DLD1 (cell line): ENCODE measurements at regions not wholly inside any gene's neighbourhood (a gene's known extent, or its start where the extent isn't known, plus 50 kb on each side); places are given as distances from the start of the nearest gene placed in this dataset.

ENCODE experiments used
- in situ Hi-C: cut with HindIII; loops from 2 replicates; pipeline ENCODE4 v1.10.0; 2017; ENCODE audit warnings: low sequenced_read_pairs

DNA sequence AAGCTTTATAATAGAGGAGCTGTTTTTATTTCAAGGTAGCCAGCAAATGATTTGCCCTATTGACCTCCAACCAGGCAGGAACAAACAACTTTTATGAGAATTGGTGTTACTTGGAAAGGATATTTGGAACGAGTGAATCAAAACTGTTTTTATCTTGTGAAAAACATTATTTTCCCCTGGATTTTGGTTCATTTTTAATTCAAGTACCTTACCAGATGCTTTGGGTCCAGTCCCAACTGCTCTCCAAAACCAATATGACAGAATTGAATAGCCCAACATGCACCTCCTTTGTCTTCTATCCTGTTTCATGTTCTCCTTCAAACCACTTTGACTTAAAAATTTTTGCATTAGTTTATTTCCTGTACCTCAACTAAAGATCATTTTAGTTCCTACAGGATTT is 178.6 kb upstream of the RBMS1 start:
- in situ Hi-C loops = no loop called here

DNA sequence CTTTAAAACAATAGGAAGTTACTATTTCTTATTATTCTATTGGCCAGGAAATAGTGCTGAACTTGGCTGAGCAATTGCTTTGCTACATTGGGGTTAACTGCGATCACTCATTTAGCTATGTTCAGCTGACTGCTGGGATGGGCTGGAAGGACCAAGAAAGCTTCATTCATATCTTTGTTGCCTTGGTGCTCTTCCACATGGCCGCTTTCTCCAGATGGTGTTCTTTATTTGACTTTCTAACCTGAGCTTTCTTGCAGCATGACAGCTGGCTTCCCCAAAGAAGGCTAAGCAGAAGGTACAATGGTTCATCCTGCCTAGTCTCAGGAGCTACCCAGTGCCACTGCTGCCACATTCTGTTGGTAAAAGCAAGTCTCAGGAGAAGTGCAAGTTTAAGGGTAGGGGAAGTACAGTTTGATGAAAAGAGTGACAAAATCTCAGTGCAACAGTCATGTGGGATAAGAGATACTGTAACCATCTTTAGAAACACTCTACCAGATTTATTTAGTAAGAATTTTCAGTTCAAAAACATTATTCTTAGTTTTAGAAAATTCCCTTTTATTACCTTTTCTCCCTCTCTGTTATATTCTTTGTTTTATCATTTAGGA is 180.6 kb upstream of the RBMS1 start:
- in situ Hi-C loops = no loop called here

DNA sequence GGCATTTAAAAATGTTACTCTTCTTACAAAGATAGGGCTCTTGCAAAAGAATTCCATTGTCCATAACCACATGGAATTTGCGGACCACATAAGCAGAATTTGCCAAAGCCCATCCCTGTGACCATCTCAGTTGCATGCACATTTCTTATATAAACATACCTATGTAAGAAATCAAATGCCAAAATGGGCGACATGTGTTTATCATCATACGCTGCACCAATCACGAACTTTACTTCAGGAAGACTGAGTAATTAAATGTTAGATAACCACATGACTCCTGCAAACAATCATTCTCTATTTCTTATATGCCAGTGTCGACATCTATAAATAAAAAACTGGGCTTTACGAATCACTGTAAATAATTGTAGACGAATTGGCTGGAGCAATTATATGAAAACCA is 186.1 kb upstream of the RBMS1 start:
- in situ Hi-C loops = no loop called here

DNA sequence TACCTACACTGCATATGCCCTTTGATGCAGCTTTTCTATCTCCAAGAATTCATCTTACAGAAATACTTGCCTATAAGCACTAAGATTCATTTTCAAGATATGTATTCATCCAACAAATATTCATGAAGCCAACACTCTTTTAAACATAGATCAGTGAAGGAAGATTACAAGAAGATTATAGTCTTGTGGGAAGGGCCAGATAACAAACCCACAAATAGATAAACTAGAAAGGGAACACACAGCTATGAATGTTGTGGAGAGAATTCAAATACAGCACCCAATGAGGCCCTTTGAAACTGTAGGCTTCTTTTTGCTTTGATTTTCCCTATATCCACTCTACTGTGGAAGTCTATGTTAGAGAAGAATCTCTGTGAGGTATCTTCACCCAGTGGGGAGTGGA is 186.7 kb upstream of the RBMS1 start:
- in situ Hi-C loops = no loop called here

DNA sequence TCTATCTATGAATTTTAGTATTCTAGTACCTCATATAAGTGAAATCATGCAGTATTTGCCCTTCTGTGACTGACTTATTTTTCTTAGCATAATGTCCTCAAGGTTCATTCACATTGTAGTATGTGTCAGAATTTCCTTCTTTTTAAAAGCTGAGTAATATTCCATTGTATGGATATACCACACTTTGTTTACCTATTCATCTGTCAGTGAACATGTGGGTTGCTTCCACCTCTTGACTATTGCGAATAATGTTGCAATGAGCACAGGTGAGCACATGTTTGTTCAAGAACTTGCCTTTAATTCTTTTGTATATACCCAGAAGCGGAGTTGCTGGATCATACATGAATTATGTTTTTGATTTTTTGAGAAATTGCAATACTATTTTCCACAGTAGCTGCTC is 187.4 kb upstream of the RBMS1 start:
- in situ Hi-C loops = no loop called here

DNA sequence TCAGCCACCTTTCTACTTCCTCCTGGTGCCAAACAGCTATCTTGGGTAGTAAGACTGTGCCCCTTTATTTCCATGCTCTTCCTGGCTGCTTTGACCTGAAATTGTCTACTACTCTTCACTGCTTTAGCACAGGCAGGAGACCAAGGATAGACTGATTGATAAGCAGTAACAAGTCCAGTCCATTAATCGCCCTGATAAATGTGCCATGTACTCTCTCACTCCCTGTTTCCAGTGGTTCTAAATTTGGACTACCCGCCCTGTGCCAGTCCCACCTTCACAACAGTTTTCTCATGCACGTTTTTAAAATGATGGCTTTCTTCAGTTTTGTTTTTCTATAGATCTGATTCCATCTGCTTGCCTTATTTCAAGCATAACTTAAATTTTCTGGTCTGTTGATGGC is 189.6 kb upstream of the RBMS1 start:
- in situ Hi-C loops = no loop called here

DNA sequence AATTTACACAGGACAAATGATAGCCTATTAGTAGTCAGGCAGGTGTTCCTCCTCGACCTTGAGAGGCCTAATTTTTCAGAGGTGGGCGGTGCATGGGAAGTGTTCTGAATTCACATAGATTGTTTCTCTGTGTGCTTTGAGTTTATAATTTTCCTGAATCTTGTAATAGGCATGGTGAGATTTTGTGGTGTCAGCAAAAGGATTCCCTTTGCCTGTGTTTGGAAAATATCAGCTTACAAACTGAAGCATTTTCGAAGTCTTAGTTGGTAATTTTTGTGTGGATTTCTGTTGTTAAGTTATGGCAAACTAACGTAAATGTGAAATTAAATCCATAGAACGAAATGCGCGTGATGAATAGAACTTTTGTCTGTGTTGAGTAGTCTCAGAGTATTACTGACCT is 194.0 kb upstream of the RBMS1 start:
- in situ Hi-C loops = no loop called here

DNA sequence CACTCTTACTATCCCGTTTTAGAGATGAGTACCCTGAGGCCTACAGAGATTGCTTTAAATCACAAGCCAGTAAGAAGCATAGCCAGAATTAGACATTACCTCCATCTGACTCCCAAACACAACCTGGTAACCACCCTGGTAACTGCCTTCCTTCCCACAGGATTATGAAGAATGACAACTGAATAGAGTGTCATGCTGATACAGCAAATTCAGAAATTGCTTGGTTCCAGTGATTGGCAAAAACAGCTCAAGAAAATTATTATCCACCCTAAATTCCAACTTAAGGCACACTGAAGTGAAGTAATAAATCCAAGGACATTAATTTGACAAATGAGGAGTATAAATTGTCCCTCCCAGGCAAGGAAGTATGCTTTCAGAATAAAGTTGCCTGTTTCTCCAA is 195.8 kb upstream of the RBMS1 start:
- in situ Hi-C loops = no loop called here

DNA sequence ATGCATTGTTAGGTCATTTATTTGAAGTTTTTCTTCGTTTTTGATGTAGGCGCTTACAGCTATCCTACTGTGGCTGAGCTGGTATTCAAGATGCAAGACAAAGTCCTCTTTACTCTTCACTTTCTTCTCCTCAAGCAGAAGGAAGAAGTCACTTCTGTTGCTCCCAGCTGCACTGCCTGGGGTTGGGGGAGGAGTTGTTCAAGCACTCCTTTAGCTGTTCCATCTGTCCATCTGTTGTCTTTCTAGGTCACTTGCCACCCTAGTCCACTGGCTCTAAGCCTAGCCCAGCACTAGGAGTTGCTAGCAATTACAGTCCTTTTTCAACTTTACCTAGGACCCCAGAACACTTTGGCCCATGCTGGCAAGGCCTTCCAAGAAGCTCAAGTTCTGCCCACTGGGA is 200.6 kb upstream of the RBMS1 start:
- in situ Hi-C loops = no loop called here

DNA sequence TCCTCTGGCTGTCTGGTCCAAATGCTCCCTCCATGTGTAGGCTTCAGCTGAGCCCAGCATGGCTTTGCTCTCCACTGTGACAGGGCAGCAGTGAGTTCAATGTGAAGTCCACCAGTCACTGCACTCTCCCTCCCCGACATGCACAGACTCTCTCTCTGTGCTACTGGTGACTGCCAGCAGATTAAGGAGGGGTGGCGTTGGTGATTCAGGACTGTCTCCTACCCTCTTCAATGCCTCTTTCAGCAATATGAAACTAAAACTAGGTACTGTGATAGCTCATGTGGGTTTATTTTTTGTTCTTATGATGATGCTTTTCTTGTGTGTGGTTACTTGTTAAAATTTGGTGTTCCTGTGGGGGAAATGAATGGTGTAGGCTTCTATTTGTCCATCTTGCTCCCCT is 201.0 kb upstream of the RBMS1 start:
- in situ Hi-C loops = no loop called here

DNA sequence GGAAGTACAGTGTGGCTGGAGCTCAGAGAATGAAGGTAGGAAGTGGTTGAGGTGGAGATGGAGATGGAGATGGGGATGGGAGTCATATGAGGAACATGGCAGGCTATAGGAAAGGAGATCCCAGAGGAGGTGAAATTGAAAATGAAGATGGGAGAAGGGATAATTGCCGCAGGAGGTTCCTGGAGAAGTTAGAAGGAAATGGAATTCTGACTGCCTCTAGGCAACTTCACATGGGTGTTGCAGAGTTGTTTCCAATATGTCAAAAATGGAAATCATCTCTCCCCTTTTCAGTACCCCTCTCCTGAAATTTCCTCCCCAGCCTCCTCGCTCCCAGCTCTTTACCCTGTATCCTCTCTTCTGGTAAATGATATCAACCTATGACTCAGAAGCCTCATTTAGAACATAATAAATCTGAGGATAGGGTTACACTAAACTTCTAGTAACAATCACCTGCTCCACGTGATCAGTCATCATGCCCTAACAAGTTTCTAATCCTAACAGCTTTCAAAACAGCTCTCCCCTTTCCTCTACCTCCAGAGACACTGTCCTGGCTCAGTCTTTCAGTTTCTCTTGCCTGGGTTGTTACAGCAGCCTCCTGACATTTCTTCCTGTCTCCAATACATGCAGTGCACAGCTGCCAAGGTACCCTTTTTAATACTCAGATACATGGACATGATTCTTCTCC is 201.9 kb upstream of the RBMS1 start:
- in situ Hi-C loops = no loop called here

DNA sequence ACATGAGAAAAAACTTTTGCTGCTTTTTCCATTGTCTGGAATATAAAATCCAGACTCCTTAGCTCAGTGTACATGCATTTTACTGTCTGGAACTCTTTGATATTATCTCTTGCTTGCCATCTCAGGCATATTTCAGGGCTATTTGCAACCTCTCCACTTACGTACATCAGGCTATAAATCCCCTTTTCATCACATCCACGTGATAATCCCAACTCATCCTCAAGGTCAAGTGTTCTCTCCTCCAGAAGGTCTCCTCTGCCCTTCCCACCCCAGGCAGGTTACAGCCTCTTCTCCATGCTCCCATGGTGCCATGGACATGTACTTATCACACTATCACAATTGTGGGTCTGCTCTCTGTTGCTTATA is 202.5 kb upstream of the RBMS1 start:
- in situ Hi-C loops = no loop called here

DNA sequence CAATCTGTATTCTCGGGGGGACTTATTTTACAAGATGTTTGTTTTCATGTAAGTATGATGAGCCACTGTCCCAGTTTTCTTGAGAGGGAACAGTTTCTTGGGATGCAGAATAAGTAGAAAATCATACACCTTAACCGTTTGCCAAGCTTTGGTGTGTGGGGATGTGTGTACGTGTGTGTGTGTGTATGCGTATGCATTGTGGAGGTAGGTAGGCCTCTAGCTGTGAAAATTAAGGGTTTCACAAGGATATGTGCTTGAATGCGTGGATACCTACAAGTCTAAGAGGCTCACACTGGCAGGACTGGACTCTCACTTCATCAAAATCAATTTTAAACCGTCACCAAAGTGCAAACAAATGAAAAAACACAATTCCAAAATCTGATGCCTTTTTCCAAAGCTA is 204.2 kb upstream of the RBMS1 start:
- in situ Hi-C loops = no loop called here

DNA sequence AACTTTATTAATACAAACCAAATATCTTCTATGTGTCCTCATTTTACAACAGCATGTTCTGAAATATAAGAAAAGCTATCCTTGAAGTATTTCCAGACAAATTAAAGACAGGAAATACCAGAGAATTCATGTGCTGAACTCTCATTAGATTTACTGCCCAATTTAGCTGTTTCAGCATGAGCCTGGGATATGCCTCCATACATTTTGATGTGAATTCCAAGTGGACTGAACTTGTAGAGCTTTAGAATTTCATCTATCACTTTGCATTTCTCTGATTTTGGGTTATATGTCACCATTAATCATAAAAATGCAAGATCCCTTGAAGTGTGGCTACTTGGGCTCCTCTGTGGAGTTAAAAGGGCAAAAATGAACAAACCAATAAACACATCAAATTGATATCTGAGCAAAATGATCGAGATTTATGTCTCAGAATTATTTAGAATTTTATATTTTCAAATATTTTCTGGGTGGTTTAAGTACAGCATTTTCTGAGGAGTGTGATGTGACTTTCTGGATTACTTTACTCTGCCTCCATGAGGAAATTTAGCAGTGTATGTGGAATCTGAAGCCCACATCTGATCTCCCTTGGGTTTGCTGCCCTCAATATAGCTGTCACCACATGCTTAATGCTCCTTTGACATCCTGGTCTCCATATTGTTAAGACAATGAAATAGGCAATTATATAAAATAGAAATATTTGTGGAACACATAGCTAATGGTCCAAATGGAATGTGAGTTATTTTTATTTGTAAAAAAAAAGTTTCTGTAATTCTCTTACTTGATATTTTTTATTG is 206.6 kb upstream of the RBMS1 start:
- in situ Hi-C loops = no loop called here

DNA sequence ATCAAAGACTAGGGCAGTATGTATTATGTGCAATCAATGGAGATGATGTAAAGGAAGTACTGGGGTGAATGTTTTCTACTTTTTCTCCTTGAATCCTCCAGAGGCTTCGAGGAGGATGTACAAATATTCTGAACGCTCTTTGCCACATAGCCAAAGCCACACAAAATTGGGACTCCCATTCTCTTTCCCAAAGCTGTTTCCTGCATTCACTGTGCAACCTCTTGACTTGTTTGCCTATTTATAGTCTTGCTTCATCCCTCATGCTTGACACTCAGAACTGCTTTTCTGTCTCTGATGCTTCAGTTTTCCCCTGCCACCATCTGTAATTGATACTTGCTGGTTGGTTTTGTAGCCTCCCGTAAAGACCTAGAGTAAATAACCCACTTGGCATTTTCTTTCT is 208.2 kb upstream of the RBMS1 start:
- in situ Hi-C loops = no loop called here

DNA sequence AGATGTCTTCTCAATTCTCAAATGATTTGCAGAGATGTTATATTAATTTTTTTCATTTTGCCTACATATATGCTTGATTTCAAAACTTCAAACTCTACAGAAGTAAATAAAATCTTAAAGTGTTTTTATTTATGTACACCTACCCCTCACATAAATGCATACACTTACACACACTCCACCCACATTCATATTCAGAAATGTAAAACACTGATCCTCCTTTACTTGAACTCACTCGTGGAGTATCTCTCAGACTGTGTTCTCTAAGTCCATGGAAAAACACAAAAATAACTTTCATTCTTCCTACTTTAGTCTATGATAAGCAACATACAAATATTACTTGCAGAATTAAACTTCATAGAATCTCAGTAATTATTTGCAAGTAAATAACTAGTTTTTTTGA is 209.1 kb upstream of the RBMS1 start:
- in situ Hi-C loops = no loop called here

DNA sequence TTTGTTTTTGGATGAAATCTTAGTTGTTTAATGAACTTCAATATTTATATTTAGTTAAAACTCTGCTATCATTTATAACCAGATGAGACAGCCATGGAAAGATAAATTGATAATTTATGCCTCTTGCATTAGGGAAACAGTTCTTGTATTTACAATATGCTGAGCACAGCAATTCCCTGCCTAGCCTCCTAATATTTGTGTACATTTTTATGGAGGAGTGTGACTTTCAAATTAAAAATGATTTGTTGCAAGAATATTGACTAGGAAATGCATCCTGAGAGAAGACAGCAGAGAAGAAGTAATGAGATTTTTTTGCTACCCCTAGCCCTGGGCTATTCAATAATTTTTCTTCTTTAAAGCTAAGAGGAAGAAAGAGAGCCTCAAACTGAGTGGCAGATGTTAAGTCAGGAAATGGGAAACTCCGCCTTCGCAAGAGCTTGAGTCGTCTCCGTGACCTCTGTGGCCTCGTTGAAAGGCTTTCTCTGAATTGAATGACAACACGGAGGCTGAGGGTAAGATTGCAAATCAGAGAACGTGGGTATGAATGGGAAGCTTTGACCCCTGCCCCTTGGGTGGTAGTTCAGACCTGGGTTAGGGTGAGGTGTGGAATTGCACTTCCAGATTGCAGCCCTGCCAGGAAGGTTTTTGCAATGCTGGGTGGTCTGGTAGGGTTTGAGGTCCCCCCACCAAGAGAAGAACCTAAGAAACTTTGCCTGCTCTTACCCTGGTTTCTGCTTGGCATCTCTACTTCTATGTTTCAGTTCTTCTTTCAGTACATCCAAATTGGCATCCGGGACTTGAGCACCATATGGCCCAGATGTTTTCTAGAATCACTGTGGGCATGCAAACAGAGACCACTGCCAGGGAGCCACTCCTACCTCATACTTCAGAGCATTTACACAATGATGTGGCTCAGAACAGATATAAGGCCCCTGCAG is 210.3 kb upstream of the RBMS1 start:
- in situ Hi-C loops = no loop called here

DNA sequence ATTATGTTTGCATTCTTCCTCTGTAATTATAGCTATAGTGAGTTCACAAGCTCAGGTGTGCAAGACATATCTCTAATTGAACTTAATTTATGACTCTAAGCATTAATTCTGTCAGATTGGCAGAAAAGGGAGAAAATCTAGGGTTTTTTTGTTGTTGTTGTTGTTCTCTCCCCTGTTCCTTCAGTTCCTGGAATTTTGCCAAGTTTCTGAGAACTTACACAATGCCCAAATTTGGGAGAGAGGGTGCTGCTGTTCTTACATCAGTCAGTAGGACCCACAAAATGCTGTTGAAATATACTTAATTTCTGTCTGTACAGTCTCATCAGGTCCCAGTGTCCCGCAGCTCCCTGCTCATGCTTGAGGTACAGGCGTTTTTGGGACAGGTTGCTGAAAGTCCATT is 221.8 kb upstream of the RBMS1 start:
- in situ Hi-C loops = no loop called here

DNA sequence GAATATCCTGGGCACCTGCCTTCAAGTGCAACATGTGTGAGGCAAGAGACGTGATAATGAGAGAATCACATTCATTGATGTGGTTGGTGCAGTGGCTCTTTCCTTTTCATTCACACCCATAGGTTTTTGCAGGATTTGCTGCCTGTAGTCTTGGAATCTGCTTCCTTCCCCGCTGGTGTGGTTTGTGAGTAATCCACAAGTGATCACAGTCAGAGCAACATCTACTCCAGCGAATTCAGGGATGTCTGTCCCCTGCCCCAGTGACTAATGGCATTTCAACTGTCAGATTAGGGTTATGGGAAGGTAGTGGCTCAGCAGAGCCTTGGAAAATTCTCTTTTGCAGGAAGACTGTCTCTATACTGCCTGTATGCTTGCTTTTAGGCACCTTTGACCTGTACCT is 225.5 kb upstream of the RBMS1 start:
- in situ Hi-C loops = no loop called here

DNA sequence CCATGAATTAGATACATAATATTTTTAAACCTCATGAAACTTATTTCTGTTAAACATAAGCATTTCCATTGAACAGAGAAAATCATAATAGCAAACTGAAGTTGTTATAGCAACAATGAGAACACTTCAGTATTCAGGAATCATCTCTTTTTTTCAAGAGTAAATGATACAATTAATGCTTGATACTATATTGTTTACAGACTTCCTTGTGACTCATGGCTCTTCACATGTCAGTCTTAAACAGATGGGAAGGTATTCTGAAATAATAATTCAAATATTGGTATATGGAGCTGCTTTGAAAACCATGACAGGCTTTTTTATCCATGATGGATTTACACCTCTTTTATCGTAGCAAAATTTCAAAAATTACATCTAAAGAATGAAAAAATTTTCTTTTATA is 226.5 kb upstream of the RBMS1 start:
- in situ Hi-C loops = no loop called here
